GM19324 (cell line): ENCODE measurements at regions not wholly inside any gene's neighbourhood (a gene's known extent, or its start where the extent isn't known, plus 50 kb on each side); places are given as distances from the start of the nearest gene placed in this dataset.
"Not testable (repeated sequence)": the region's sequence is repeated elsewhere in the genome, so short reads cannot be mapped to it uniquely, and the experiment has no call there.

Experiments
- ATAC-seq: cut with Tn5 transposase; IDR thresholded peaks from one replicate; pipeline ENCODE4 v1.9.1; 2021; ENCODE audit warnings: mild to moderate bottlenecking, moderate library complexity; ENCODE audit not compliant: unreplicated experiment, low FRiP score

GRCh38 chr12:4193821-4194220, 79.7 kb upstream of the CCND2 start:
- no peak for ATAC-seq

GRCh38 chr12:4191642-4192041, 81.9 kb upstream of the CCND2 start:
- no peak for ATAC-seq

GRCh38 chr12:4191149-4191548, 82.4 kb upstream of the CCND2 start:
- no peak for ATAC-seq

GRCh38 chr12:4190366-4191063, 83.0 kb upstream of the CCND2 start:
- ATAC-seq: no peak

- no peak for ATAC-seq
Measured at GRCh38 chr12:4189721-4190120, 83.8 kb upstream of the CCND2 start.

- ATAC-seq: no peak
Measured at GRCh38 chr12:4187916-4188315, 85.6 kb upstream of the CCND2 start.

- ATAC-seq: not testable (repeated sequence)
Measured at GRCh38 chr12:4187315-4187714, 86.2 kb upstream of the CCND2 start.

GRCh38 chr12:4178424-4179170, 95.0 kb upstream of the CCND2 start:
- no peak for ATAC-seq

GRCh38 chr12:4177262-4177661, 96.3 kb upstream of the CCND2 start:
- ATAC-seq: no peak

GRCh38 chr12:4176168-4176567, 97.4 kb upstream of the CCND2 start:
- no peak for ATAC-seq

GRCh38 chr12:4174417-4174816, 99.1 kb upstream of the CCND2 start:
- no peak for ATAC-seq

- ATAC-seq: no peak
Measured at GRCh38 chr12:4172999-4173398, 100.6 kb upstream of the CCND2 start.

- ATAC-seq: no peak
Measured at GRCh38 chr12:4171742-4172141, 101.8 kb upstream of the CCND2 start.

- no peak for ATAC-seq
Measured at GRCh38 chr12:4169959-4170358, 103.6 kb upstream of the CCND2 start.

GRCh38 chr12:4169531-4169930, 104.0 kb upstream of the CCND2 start:
- no peak for ATAC-seq

- no peak for ATAC-seq
Measured at GRCh38 chr12:4168036-4168435, 105.5 kb upstream of the CCND2 start.

GRCh38 chr12:4164559-4165558, 108.7 kb upstream of the CCND2 start:
- ATAC-seq: peak; percentile 67

GRCh38 chr12:4164188-4164558, 109.4 kb upstream of the CCND2 start:
- no peak for ATAC-seq

GRCh38 chr12:4161718-4162117, 111.8 kb upstream of the CCND2 start:
- no peak for ATAC-seq

- no peak for ATAC-seq
Measured at GRCh38 chr12:4160314-4161040, 113.1 kb upstream of the CCND2 start.
